ENCODE measurements at regions not wholly inside any gene's neighbourhood (a gene's known extent, or its start where the extent isn't known, plus 50 kb on each side); places are given as distances from the start of the nearest gene placed in this dataset.

DNA sequence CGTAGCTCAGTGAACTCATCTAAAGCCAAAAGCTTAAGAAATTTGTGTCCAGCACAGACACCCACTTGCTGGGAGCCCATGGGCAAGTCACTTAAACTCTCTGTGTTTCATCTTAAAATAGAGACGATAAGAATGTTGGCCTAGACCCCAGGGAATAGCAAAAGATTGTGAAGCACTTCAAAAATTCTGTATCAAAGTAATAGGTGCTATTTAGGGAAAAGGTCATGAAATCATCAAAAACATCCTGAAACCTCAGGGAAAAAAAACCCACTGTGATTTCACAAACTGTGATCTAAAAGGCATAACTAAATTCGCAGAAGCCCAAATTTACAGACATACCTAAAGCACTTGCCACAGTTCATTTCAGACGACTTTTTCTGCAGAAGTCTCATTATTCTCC lies 278.3 kb downstream of the NR2F1-AS1 start:
- TF ChIP-seq, protein P1, sequence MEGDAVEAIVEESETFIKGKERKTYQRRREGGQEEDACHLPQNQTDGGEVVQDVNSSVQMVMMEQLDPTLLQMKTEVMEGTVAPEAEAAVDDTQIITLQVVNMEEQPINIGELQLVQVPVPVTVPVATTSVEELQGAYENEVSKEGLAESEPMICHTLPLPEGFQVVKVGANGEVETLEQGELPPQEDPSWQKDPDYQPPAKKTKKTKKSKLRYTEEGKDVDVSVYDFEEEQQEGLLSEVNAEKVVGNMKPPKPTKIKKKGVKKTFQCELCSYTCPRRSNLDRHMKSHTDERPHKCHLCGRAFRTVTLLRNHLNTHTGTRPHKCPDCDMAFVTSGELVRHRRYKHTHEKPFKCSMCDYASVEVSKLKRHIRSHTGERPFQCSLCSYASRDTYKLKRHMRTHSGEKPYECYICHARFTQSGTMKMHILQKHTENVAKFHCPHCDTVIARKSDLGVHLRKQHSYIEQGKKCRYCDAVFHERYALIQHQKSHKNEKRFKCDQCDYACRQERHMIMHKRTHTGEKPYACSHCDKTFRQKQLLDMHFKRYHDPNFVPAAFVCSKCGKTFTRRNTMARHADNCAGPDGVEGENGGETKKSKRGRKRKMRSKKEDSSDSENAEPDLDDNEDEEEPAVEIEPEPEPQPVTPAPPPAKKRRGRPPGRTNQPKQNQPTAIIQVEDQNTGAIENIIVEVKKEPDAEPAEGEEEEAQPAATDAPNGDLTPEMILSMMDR (IDR thresholded peaks at IDR 0.05; ENCODE audit: low read length) = no peak
- TF ChIP-seq EZH2 (IDR thresholded peaks at IDR 0.05; ENCODE audit: borderline replicate concordance, low read length) = no peak

All from OCI-LY1 (cell line).